GM21619 (cell line): ENCODE measurements at regions not wholly inside any gene's neighbourhood (a gene's known extent, or its start where the extent isn't known, plus 50 kb on each side); places are given as distances from the start of the nearest gene placed in this dataset.
"Not testable (repeated sequence)": the region's sequence is repeated elsewhere in the genome, so short reads cannot be mapped to it uniquely, and the experiment has no call there.

Experiments used
- ATAC-seq: cut with Tn5 transposase; IDR thresholded peaks from one replicate; pipeline ENCODE4 v1.9.1; 2021; ENCODE audit not compliant: unreplicated experiment

- ATAC-seq, result no peak
Measured at GRCh38 chr6:104522533-104522932, 337.2 kb downstream of the HACE1 start.

- ATAC-seq, result no peak
Measured at GRCh38 chr6:104521176-104521575, 338.5 kb downstream of the HACE1 start.

DNA sequence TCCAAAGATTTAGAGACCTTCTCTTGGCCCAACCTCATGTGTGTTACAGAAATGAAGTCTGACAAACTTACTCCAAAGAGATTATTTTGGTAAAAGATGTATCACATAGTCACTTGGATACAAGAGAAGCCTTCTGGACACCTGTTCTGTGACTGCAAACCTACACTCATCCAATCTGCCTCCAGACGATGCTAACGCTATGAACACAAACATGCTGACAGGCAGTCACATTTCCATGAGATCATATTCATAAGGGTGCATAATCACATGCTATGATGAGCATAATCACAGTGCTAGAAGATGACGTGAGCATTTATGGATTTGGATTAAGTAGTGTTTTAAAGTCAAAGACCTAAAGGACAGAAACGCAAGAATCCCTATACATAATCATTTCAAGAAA is 340.2 kb downstream of the HACE1 start:
- no peak for ATAC-seq

DNA sequence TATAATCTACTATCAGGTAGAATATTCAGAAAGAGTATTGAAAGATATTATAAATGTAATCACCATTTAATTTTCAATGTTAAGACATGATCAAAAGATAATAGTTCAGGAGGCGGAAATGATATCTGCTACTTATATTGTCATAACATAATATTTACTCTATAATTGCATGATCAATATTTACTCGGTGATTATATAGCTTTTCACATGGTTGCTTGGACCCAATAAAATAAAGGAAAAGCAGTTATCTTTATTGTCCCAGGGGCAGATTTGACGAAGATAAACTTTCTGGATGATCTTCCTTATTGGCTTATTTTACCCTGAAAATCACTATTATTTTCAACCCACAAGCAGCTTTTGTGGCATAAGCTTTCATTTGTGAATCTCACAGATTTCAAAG is 350.4 kb downstream of the HACE1 start:
- no peak for ATAC-seq

- ATAC-seq, result no peak
Measured at GRCh38 chr6:104506429-104506828, 353.3 kb downstream of the HACE1 start.

GRCh38 chr6:104505838-104506237 is 353.9 kb downstream of the HACE1 start:
- ATAC-seq, result no peak

GRCh38 chr6:104500265-104500664 is 359.5 kb downstream of the HACE1 start:
- ATAC-seq, result no peak

DNA sequence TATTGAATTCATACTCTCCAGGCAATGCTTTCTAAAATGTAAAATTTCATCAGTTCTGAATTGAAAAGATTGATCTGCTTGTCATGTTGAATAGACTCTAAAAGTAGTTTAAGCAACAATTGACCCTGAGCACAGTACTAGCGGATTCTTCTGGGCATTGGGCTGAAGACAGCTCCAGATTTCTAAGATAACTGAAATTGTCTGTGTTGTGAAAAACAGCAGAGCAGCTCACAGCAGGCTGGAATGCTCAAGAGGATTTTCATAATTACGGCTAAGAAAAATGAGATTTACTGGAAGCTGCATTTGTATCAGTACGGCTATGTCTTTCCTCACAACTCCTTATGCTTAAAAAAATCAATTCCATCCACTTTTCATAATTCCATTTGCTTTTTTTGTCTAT is 373.7 kb downstream of the HACE1 start:
- ATAC-seq, result no peak

DNA sequence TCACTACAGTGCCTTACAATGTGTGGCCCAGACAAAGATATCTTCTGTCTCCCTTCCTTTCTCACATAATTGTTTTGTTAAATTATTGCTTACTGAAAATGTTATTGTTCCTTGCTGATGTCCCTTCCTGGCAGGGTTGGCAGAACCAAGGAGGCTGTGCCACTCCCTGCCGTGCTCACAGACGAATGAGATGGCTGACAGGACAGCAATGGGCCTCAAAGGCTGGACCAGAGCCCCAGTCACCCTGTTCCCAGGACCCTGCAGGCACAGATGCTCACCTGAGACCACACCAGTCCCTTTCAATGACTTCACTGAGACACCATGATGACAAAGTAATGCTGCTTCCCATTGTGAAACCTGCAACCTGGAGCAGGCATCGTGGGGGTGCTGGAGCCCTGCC is 375.1 kb downstream of the HACE1 start:
- ATAC-seq, result no peak

DNA sequence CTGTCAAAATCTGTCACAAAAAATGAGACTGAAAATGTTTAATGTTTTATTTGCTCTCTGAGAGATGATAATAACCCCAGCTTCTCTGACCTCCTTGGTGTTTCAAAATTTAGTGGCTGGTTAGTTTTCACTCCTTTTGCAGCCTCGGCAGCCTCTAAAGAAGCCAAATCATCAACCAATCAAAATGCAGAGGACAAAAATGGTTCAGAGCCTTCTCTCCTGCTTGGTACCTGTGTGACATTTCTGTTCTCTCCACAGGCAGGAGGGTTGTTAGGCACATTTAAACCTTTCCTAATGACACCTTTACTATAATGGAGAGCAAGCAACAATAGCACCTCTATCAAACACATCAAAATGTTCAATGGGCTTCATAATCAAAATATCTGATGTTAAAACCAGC is 375.5 kb downstream of the HACE1 start:
- no peak for ATAC-seq

- ATAC-seq, result no peak
Measured at GRCh38 chr6:104483225-104483834, 376.4 kb downstream of the HACE1 start.

- no peak for ATAC-seq
Measured at GRCh38 chr6:104477569-104477968, 382.1 kb downstream of the HACE1 start.

- no peak for ATAC-seq
Measured at GRCh38 chr6:104473021-104473429, 386.7 kb downstream of the HACE1 start.

- ATAC-seq, result no peak
Measured at GRCh38 chr6:104472021-104472901, 387.5 kb downstream of the HACE1 start.

DNA sequence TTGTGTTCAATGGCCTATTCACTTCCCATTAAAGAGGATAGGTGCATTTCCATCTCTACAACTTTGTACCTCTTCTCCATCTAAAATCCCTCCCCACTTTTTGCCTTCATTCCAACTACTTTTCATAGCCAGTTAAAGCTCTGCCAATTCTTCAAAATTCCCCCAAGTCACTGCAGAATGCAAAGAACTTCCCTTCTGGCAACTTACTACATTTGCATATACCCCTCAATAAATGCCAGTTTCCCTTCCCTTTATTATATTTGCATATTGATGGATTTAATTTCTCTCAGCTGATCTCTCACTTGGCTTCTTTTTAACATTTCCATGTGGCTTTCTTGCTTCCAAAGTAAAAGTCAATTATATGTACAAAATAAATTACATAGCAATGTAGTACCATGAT is 393.4 kb downstream of the HACE1 start:
- no peak for ATAC-seq

GRCh38 chr6:104462811-104463599 is 396.7 kb downstream of the HACE1 start:
- no peak for ATAC-seq

DNA sequence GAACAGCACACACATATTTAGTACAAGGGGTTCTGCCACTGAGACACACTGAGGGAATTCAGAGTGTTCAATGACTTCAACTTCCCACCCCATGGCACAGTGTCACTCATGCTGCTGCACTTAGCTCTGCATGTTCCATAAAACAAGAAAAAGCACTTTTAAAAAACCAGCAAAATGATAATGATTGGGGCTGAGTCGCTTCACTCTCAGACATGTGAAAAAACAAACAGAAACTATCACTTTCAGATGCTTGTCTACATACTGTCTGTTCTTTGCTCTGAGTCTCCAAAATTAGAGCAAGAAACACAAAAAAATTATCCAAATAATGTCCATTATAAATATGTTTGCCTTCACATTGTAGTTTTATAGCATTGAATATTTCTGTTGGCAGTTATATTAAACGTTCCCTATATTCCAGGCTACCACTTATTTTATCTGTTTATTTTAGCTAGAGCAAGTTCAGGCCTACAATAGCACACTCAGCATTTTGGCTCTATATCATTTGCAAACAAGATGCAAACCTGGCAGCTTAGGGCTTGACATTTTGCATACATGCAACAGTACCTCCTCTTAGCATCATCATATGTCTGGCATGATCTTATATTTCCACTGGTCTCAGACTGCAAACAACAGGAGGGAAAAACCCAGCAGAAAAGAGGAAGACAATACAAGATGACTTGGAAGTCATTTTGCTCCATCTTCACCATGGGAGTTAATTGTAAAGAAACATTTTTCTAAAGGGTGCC is 398.8 kb downstream of the HACE1 start:
- no peak for ATAC-seq

DNA sequence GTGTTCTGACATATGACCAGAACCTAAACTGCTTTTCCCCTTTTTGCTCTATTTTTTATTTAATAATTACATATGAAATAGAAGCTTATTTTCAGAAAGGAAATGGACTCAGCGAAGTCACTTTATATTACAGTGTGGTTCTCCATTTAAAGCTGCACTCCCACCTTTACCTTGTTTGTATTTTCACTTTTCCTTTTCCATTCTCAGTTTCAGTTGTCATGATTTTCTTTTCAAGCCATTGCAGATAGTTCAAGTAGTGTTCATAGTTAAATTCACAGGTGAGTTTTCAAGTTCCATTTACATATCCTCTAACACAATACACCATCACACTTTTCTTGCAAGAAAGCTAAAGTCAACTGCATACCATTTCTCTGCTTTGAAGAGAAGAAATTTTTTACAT is 400.2 kb downstream of the HACE1 start:
- ATAC-seq, result peak; percentile 76

GRCh38 chr6:104449918-104450317 is 409.8 kb downstream of the HACE1 start:
- ATAC-seq, result no peak

GRCh38 chr6:104446101-104447080 is 413.3 kb downstream of the HACE1 start:
- not testable (repeated sequence) for ATAC-seq
